Stimulated activated CD4-positive, alpha-beta T cell treated with anti-CD3 and anti-CD28 coated beads, Interleukin-1b, Interleukin-23, amount 100 ng/mL, for 48 hours (primary cell): ENCODE measurements at regions not wholly inside any gene's neighbourhood (a gene's known extent, or its start where the extent isn't known, plus 50 kb on each side); places are given as distances from the start of the nearest gene placed in this dataset.

Experiments used
- DNase-seq: peaks from one replicate; pipeline ENCODE4 v3.0.0-alpha.2; 2020

DNA sequence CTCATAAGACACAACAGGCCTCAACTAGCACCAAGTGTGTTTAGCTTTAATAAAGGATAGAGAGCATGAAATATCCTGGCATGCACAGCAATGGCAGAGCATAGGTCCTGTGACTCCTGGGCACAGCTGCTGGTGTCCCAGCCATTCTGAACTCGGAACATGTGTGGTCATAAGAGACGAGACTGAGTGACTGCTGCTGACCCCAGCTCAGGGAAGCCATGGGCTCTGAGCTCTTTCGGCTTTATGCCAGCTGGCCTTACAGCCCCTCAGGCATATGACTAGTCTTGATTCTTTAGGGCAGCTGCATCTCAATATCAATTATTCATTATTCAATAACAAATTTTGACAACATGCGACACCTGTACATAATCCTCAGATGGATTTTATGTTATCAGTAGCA lies 62.4 kb upstream of the TOPAZ1 start:
- DNase-seq: no peak

DNA sequence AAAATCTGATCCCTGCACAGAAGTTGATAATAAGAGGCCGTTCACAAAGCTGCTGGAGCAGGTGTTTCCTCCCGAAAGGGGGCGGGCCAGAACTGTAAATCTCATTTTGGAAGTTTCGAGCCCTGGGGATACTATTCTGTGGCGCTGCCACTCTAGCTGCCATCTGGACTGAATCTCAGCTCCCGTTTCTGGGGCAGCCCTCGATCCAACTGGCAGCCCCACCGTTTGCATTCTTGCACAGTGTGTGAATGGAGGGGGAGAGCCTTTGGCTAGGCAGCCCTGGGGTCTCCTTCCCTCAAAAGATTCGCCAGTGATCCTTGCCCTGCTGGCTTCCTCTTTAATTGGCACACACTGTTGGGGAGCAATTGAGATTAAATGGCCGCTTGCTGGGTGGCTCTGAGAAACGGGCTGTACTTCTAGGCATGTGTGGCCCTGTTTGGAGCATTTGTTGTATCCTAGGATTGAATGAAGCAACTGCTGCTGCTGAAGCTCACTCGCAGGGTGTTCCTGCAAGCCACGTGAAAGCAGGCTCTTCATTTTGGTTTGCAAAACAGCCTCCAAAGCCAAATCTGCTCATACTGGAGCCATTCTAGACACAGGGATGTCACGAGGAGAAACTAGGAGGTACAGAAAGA lies 57.2 kb upstream of the TOPAZ1 start:
- no peak for DNase-seq

DNA sequence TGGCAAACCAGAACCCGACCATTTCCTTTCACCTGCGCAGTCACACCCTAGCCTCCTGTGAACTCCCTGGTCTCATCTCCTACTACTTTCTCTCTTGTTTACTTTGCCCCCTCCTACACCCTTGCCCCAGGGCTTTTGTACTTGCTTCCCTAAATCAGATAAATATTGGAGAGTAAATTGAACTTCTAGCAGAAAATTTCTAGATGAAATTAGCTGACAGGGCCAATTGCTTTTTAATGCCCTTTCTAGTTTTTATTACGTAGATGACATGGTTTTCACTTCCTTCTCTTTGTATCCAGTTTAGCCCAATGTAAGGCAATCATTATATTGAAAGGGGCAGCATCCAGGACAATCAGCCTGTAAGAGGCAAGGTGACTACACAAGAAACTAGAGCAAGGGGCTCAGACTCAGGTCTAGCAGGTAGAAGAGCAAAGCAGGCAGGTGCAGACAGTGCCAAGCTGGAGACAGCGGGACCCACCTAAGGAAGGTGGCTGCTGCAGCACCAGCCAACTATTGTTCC lies 56.2 kb upstream of the TOPAZ1 start:
- DNase-seq: no peak

DNA sequence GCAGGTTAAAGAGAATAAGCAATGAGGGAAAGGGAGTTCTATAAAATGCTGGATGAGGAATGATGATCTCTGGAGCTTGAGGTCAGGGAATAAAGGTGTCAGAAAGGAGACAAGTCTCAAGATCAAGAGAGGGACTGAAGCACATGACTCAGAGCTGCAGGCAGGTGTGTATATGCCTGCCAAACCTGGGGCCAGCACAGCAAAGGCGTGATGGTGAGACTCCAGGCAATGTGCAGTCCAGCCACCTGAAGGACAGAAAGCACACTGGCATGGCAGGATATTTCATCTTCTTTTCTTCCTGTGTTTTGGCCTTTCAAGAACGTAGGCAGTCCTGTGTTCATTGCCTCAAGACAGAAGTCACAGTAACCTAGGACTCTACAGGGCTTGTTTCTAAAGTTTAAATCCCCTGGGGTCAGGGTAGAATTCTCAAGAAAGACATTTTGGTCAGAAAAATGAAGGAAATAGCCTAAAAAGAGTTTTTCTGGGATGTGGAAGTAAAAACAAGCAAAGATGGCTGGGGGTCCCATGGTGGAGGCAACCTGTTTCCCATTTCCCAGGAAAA lies 55.5 kb upstream of the TOPAZ1 start:
- DNase-seq: no peak

DNA sequence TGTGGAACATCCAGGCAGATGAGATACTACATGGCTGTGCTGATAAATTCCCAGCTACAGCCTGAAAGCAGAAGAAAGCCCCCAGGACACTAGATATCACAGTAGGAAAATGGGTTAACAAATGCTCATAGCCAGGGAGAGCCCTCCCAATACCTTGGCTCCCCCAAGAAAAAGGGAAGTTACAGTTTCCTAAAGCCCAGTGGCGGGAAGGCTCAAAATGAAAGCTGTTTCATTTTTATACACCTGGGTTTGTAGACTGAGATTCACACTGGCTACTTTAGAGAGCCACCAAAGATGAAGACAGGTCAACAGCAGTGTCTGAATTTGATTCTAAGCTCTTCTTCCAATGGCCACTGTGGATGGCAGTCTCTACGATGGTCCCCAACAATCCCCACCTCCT lies 55.0 kb upstream of the TOPAZ1 start:
- DNase-seq: no peak
